HG03103 (cell line): ENCODE measurements at regions not wholly inside any gene's neighbourhood (a gene's known extent, or its start where the extent isn't known, plus 50 kb on each side); places are given as distances from the start of the nearest gene placed in this dataset.
"Not testable (repeated sequence)": the region's sequence is repeated elsewhere in the genome, so short reads cannot be mapped to it uniquely, and the experiment has no call there.

Experiments used
- ATAC-seq: cut with Tn5 transposase; IDR thresholded peaks from one replicate; pipeline ENCODE4 v1.9.1; 2021; ENCODE audit warnings: low read depth; ENCODE audit not compliant: unreplicated experiment

GRCh38 chr2:128603411-128603924 lies 284.8 kb upstream of the HS6ST1 start:
- ATAC-seq = no peak

- no peak for ATAC-seq
Measured at GRCh38 chr2:128604045-128604444, 285.4 kb upstream of the HS6ST1 start.

GRCh38 chr2:128604581-128604980 lies 285.9 kb upstream of the HS6ST1 start:
- ATAC-seq = not testable (repeated sequence)

- ATAC-seq = no peak
Measured at GRCh38 chr2:128605421-128605820, 286.8 kb upstream of the HS6ST1 start.

- no peak for ATAC-seq
Measured at GRCh38 chr2:128605931-128606330, 287.3 kb upstream of the HS6ST1 start.

- no peak for ATAC-seq
Measured at GRCh38 chr2:128606837-128607236, 288.2 kb upstream of the HS6ST1 start.

GRCh38 chr2:128607440-128607839 lies 288.8 kb upstream of the HS6ST1 start:
- no peak for ATAC-seq

GRCh38 chr2:128607911-128608506 lies 289.3 kb upstream of the HS6ST1 start:
- no peak for ATAC-seq

GRCh38 chr2:128608921-128609880 lies 290.5 kb upstream of the HS6ST1 start:
- ATAC-seq = no peak

GRCh38 chr2:128610496-128610895 lies 291.8 kb upstream of the HS6ST1 start:
- no peak for ATAC-seq

- no peak for ATAC-seq
Measured at GRCh38 chr2:128611421-128612320, 293.0 kb upstream of the HS6ST1 start.

GRCh38 chr2:128612628-128613027 lies 294.0 kb upstream of the HS6ST1 start:
- ATAC-seq = no peak

- no peak for ATAC-seq
Measured at GRCh38 chr2:128613351-128613750, 294.7 kb upstream of the HS6ST1 start.

GRCh38 chr2:128613876-128614275 lies 295.2 kb upstream of the HS6ST1 start:
- ATAC-seq = no peak

GRCh38 chr2:128614907-128615306 lies 296.2 kb upstream of the HS6ST1 start:
- not testable (repeated sequence) for ATAC-seq

GRCh38 chr2:128615571-128615970 lies 296.9 kb upstream of the HS6ST1 start:
- ATAC-seq = no peak

- no peak for ATAC-seq
Measured at GRCh38 chr2:128617029-128617590, 298.4 kb upstream of the HS6ST1 start.

GRCh38 chr2:128617661-128618060 lies 299.0 kb upstream of the HS6ST1 start:
- ATAC-seq = no peak

GRCh38 chr2:128618642-128619041 lies 300.0 kb upstream of the HS6ST1 start:
- ATAC-seq = no peak
